ENCODE measurements at regions not wholly inside any gene's neighbourhood (a gene's known extent, or its start where the extent isn't known, plus 50 kb on each side); places are given as distances from the start of the nearest gene placed in this dataset.

DNA sequence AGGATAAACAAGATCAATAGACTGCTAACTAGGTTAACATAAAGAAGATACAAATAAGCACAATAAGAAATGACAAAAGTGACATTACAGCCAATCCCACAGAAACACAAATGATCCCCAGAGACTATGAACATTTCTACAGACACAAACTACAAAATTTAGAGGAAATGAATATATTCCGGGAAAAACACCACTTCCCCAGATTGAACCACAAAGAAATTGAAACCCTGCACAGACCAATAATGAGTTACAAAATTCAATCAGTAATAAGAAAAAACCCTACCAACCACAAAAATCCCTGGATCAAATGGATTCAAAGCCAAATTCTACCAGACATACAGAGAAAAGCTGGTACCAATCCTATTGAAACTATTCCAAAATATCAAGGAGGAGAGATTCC lies 232.4 kb upstream of the RBMS1 start:
- no peak for DNase-seq (ENCODE audit: low spot score)
- Mint-ChIP-seq H3K4me3 (ENCODE audit: unreplicated experiment) (no peak overlapping the region), H3K36me3 (ENCODE audit: low read depth) (no peaks in the 10 kb centered on the region), H3K4me1 (ENCODE audit: low read depth) (peaks cover 4% of the 10 kb centered on the region), H3K27ac (ENCODE audit: unreplicated experiment) (no peak overlapping the region), H3K9me3 (ENCODE audit: low read depth) (peaks cover 10% of the 10 kb centered on the region), H3K27me3 (ENCODE audit: low read depth) (no peaks in the 10 kb centered on the region)
- TF ChIP-seq, protein P1, sequence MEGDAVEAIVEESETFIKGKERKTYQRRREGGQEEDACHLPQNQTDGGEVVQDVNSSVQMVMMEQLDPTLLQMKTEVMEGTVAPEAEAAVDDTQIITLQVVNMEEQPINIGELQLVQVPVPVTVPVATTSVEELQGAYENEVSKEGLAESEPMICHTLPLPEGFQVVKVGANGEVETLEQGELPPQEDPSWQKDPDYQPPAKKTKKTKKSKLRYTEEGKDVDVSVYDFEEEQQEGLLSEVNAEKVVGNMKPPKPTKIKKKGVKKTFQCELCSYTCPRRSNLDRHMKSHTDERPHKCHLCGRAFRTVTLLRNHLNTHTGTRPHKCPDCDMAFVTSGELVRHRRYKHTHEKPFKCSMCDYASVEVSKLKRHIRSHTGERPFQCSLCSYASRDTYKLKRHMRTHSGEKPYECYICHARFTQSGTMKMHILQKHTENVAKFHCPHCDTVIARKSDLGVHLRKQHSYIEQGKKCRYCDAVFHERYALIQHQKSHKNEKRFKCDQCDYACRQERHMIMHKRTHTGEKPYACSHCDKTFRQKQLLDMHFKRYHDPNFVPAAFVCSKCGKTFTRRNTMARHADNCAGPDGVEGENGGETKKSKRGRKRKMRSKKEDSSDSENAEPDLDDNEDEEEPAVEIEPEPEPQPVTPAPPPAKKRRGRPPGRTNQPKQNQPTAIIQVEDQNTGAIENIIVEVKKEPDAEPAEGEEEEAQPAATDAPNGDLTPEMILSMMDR (IDR thresholded peaks at IDR 0.05), result no peak

DNA sequence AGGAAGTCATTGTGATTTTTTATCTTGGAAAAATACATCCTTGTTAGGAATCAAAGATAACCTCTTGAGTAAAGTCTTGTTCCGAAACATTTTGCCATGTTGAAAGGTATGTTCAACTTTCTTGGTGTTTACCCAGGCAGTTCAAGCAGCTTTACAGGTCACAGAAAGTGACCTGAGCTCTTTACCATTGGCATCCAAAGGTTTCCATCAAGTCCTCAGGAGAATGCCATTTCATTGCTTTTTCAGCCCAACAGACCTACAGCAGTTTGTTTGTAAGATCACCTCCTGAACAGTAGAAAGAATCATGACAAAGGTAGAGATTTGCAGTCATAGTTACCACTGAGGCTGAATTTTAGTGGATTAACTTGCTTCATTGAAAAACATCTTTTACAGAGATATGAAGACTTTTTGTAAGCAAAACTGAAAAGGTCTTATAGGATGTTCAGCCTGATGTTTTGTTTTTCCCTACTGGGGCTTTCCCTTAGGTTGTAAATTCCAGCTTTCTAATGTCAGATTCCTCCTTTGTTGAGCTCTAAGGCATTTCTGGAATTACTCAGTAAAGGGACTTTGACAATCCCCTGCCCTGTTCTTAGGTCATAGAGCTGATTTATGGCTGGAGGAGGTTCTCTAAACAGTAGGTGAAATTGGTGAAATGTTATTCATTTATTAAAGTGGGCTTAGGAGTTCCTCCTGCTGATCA lies 236.8 kb upstream of the RBMS1 start:
- peaks cover 4% of the 10 kb centered on the region for H3K4me1 Mint-ChIP-seq (ENCODE audit: low read depth)
- TF ChIP-seq, protein P1 (IDR thresholded peaks at IDR 0.05), result no peak
- H3K9me3 Mint-ChIP-seq (ENCODE audit: low read depth), result no peaks in the 10 kb centered on the region
- no peak for DNase-seq (ENCODE audit: low spot score)
- H3K27me3 Mint-ChIP-seq (ENCODE audit: low read depth), result no peaks in the 10 kb centered on the region
- no peaks in the 10 kb centered on the region for H3K36me3 Mint-ChIP-seq (ENCODE audit: low read depth)
- H3K27ac Mint-ChIP-seq (ENCODE audit: unreplicated experiment), result no peak overlapping the region
- no peak overlapping the region for H3K4me3 Mint-ChIP-seq (ENCODE audit: unreplicated experiment)

DNA sequence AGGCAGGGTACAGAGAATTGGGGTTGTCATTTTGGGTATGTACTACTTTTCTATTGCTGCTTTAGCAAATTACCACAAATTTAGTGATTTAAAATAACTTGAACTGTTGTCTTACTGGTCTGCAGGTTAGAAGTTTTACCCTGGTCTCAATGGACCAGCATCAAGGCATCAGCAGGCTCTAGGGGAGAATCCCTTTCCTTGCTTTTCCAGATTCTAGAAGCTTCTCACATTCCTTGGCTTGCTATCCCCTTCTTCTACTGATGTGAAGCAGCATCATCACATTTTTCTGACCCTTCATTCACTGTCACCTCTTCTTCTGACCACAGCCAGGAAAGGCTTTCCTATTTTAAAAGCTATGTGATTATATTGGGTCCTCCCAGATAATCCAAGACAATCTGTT lies 237.8 kb upstream of the RBMS1 start:
- Mint-ChIP-seq H3K9me3 (ENCODE audit: low read depth) (no peaks in the 10 kb centered on the region), H3K27ac (ENCODE audit: unreplicated experiment) (no peak overlapping the region), H3K4me3 (ENCODE audit: unreplicated experiment) (no peak overlapping the region), H3K27me3 (ENCODE audit: low read depth) (no peaks in the 10 kb centered on the region), H3K36me3 (ENCODE audit: low read depth) (no peaks in the 10 kb centered on the region), H3K4me1 (ENCODE audit: low read depth) (peaks cover 10% of the 10 kb centered on the region)
- DNase-seq (ENCODE audit: low spot score), result no peak
- TF ChIP-seq, protein P1 (IDR thresholded peaks at IDR 0.05), result no peak

DNA sequence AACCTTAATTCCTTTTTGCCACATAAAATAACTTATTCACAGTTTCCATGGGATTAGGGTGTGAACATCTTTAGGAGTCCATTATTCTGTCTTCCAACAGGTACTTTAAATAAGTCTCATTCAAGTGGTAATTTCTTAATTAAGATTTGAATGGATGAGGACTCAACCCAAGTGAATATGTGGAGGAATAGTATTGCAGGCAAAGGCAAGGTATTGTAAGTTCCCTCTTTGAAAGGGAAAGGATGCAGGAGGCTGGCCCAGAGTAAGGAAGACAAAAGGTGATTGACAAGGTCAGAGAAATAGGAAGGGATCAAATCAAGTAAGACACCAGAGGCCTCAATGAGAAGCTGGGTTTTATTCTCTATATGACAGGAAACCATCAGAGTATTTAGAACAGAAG lies 238.2 kb upstream of the RBMS1 start:
- H3K4me3 Mint-ChIP-seq (ENCODE audit: unreplicated experiment), result no peak overlapping the region
- H3K27me3 Mint-ChIP-seq (ENCODE audit: low read depth), result no peaks in the 10 kb centered on the region
- TF ChIP-seq, protein P1 (IDR thresholded peaks at IDR 0.05), result no peak
- no peaks in the 10 kb centered on the region for H3K36me3 Mint-ChIP-seq (ENCODE audit: low read depth)
- H3K27ac Mint-ChIP-seq (ENCODE audit: unreplicated experiment), result no peak overlapping the region
- DNase-seq (ENCODE audit: low spot score), result no peak
- peaks cover 14% of the 10 kb centered on the region for H3K4me1 Mint-ChIP-seq (ENCODE audit: low read depth)
- no peaks in the 10 kb centered on the region for H3K9me3 Mint-ChIP-seq (ENCODE audit: low read depth)

DNA sequence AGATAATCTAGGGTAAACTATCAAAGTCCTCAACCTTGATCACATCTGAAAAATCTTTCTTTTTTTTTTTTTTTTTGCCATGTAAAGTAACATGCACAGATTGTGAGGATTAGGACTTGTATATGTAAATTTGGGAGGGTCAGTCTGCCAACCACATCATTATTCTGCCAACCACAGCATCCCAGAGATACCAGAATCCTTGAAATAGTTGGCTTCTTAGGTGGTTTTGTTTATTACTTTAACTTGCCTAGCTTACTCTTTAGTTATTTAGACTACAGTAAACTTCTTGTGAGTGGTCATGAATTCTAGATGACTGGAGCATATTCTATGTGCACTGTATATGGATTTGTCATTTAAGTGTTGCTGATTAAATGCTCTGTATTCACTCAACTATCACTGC lies 242.1 kb upstream of the RBMS1 start:
- TF ChIP-seq, protein P1 (IDR thresholded peaks at IDR 0.05), result no peak
- Mint-ChIP-seq H3K27ac (ENCODE audit: unreplicated experiment) (no peak overlapping the region), H3K27me3 (ENCODE audit: low read depth) (no peaks in the 10 kb centered on the region), H3K4me3 (ENCODE audit: unreplicated experiment) (no peak overlapping the region), H3K9me3 (ENCODE audit: low read depth) (no peaks in the 10 kb centered on the region), H3K4me1 (ENCODE audit: low read depth) (peaks cover 19% of the 10 kb centered on the region), H3K36me3 (ENCODE audit: low read depth) (no peaks in the 10 kb centered on the region)
- DNase-seq (ENCODE audit: low spot score), result no peak
